Suprapubic skin (tissue), 4 donors: ENCODE measurements at regions not wholly inside any gene's neighbourhood (a gene's known extent, or its start where the extent isn't known, plus 50 kb on each side); places are given as distances from the start of the nearest gene placed in this dataset.

Source experiments
- DNase-seq, 2 donors: peaks; one replicate each; pipeline ENCODE4 v3.0.0-alpha.2; 2019; ENCODE audit warnings: low spot score in 2 of 2
- H3K27ac ChIP-seq: fragments of 200-600 bp; sonication (generic); one replicate; pipeline ENCODE4 v1.5.1; 2019
- H3K27me3 ChIP-seq: fragments of 200-600 bp; sonication (generic); one replicate; pipeline ENCODE4 v1.5.1; 2019
- H3K36me3 ChIP-seq: fragments of 200-600 bp; sonication (generic); one replicate; pipeline ENCODE4 v1.5.1; 2019
- H3K4me1 ChIP-seq: fragments of 200-600 bp; sonication (generic); one replicate; pipeline ENCODE4 v1.5.1; 2019
- H3K4me3 ChIP-seq: fragments of 200-600 bp; sonication (generic); one replicate; pipeline ENCODE4 v1.5.1; 2019; ENCODE audit warnings: mild to moderate bottlenecking
- H3K9me3 ChIP-seq: fragments of 200-600 bp; sonication (generic); one replicate; pipeline ENCODE4 v1.5.1; 2019
- CTCF ChIP-seq, 2 donors: fragments of 200-600 bp in 1 of 2; fragments of 450-650 bp in 1 of 2; sonication (generic) in 1 of 2; IDR thresholded peaks; one replicate each; pipeline ENCODE4 v1.5.1; 2016 to 2019; ENCODE audit warnings: antibody characterized with exemption in 2 of 2, mild to moderate bottlenecking in 1 of 2, moderate library complexity in 1 of 2
- EP300 ChIP-seq: sonication (generic); formaldehyde crosslinking; IDR thresholded peaks from one replicate; pipeline ENCODE4 v1.6.1; 2017; ENCODE audit warnings: antibody characterized with exemption
- POLR2A ChIP-seq, 2 donors: fragments of 450-650 bp; IDR thresholded peaks; one replicate each; pipeline ENCODE4 v1.6.1; 2017; ENCODE audit warnings: antibody characterized with exemption in 2 of 2, mild to moderate bottlenecking in 2 of 2, moderate library complexity in 2 of 2
- POLR2AphosphoS5 ChIP-seq, 3 donors: sonication (generic); formaldehyde crosslinking; IDR thresholded peaks; one replicate each; pipeline ENCODE4 v1.6.1; 2017; ENCODE audit warnings: antibody characterized with exemption in 3 of 3
- WGBS: methylation state at CpG from one replicate; pipeline ENCODE4 v1.1.5; 2018; 5-methylcytosine and 5-hydroxymethylcytosine counted together

GRCh38 chr9:135301271-135302263 lies 178.0 kb upstream of the PPP1R26 start:
- no peak overlapping the region for H3K27ac ChIP-seq
- H3K4me3 ChIP-seq = no peak overlapping the region
- TF ChIP-seq POLR2AphosphoS5 (IDR thresholded peaks at IDR 0.05) (no peak), EP300 (no peak), POLR2A (IDR thresholded peaks at IDR 0.05) (no peak), CTCF (IDR thresholded peaks at IDR 0.05) (no peak)
- H3K36me3 ChIP-seq = no peaks in the 10 kb centered on the region
- no peak for DNase-seq
- H3K9me3 ChIP-seq = no peaks in the 10 kb centered on the region
- WGBS = 52% methylated on average over 25 of the region's 40 CpGs
- no peaks in the 10 kb centered on the region for H3K4me1 ChIP-seq
- peaks cover 84% of the 10 kb centered on the region for H3K27me3 ChIP-seq

- DNase-seq = no peak
- Histone ChIP-seq H3K9me3 (no peaks in the 10 kb centered on the region), H3K27me3 (peaks cover 79% of the 10 kb centered on the region), H3K27ac (no peak overlapping the region), H3K4me1 (no peaks in the 10 kb centered on the region), H3K36me3 (no peaks in the 10 kb centered on the region), H3K4me3 (no peak overlapping the region)
- TF ChIP-seq CTCF (IDR thresholded peaks at IDR 0.05) (no peak), POLR2A (IDR thresholded peaks at IDR 0.05) (no peak), EP300 (no peak), POLR2AphosphoS5 (IDR thresholded peaks at IDR 0.05) (no peak)
- WGBS = 82% methylated on average over 26 of the region's 28 CpGs
Observed at GRCh38 chr9:135302329-135303279, 177.0 kb upstream of the PPP1R26 start.

- Histone ChIP-seq H3K9me3 (no peaks in the 10 kb centered on the region), H3K4me1 (peaks cover 3% of the 10 kb centered on the region), H3K27ac (no peak overlapping the region), H3K27me3 (peaks cover 83% of the 10 kb centered on the region), H3K36me3 (no peaks in the 10 kb centered on the region), H3K4me3 (no peak overlapping the region)
- TF ChIP-seq POLR2AphosphoS5 (IDR thresholded peaks at IDR 0.05) (no peak), EP300 (no peak), POLR2A (IDR thresholded peaks at IDR 0.05) (no peak), CTCF (IDR thresholded peaks at IDR 0.05) (no peak)
- DNase-seq = no peak
- WGBS = 40% methylated on average over 3 of the region's 3 CpGs
Observed at GRCh38 chr9:135303280-135303647, 176.3 kb upstream of the PPP1R26 start.

GRCh38 chr9:135303865-135304499 lies 175.6 kb upstream of the PPP1R26 start:
- Histone ChIP-seq H3K36me3 (no peaks in the 10 kb centered on the region), H3K4me3 (no peak overlapping the region), H3K27me3 (peaks cover 83% of the 10 kb centered on the region), H3K4me1 (peaks cover 3% of the 10 kb centered on the region), H3K9me3 (no peaks in the 10 kb centered on the region), H3K27ac (no peak overlapping the region)
- DNase-seq = no peak
- no peak for TF ChIP-seq CTCF (IDR thresholded peaks at IDR 0.05)
- no peak for TF ChIP-seq EP300
- no peak for TF ChIP-seq POLR2A (IDR thresholded peaks at IDR 0.05)
- no peak for TF ChIP-seq POLR2AphosphoS5 (IDR thresholded peaks at IDR 0.05)
